Osteoblast (primary cell): ENCODE measurements at regions not wholly inside any gene's neighbourhood (a gene's known extent, or its start where the extent isn't known, plus 50 kb on each side); places are given as distances from the start of the nearest gene placed in this dataset.

ENCODE experiments used
- DNase-seq: peaks from one replicate; pipeline ENCODE4 v3.0.0; 2011; ENCODE audit warnings: low spot score, mixed read lengths; ENCODE audit not compliant: insufficient read length; ENCODE audit errors: missing footprints
- H2AFZ ChIP-seq: 2 replicates; pipeline ENCODE4 v1.6.0; 2011; ENCODE audit warnings: mild to moderate bottlenecking, low read length
- H3K27ac ChIP-seq: 2 replicates; pipeline ENCODE4 v1.5.1; 2011; ENCODE audit warnings: mild to moderate bottlenecking, low read depth, low read length, moderate library complexity
- H3K27me3 ChIP-seq: 2 replicates; pipeline ENCODE4 v1.6.0; 2012; ENCODE audit warnings: mild to moderate bottlenecking, control low read depth, inconsistent platforms, low read length, moderate library complexity; ENCODE audit not compliant: insufficient read depth
- H3K36me3 ChIP-seq: 2 replicates; pipeline ENCODE4 v1.5.1; 2011; ENCODE audit warnings: mild to moderate bottlenecking, low read length, control low read depth, moderate library complexity; ENCODE audit not compliant: insufficient read depth
- H3K4me1 ChIP-seq: 2 replicates; pipeline ENCODE4 v1.5.1; 2011; ENCODE audit warnings: mild to moderate bottlenecking, low read length, control low read depth, moderate library complexity; ENCODE audit not compliant: insufficient read depth
- H3K4me2 ChIP-seq: 2 replicates; pipeline ENCODE4 v1.6.0; 2011; ENCODE audit warnings: mild to moderate bottlenecking, low read length; ENCODE audit not compliant: insufficient read depth
- H3K4me3 ChIP-seq: fragments of 200-600 bp; sonication (generic); 3 replicates; pipeline ENCODE4 v1.5.1; 2012; ENCODE audit warnings: mild to moderate bottlenecking, low read length, inconsistent platforms; ENCODE audit not compliant: insufficient read depth
- H3K79me2 ChIP-seq: 2 replicates; pipeline ENCODE4 v1.6.0; 2012; ENCODE audit warnings: mild to moderate bottlenecking, low read length, control low read depth, inconsistent platforms; ENCODE audit not compliant: insufficient read depth
- H3K9me3 ChIP-seq: 2 replicates; pipeline ENCODE4 v1.5.1; 2011; ENCODE audit warnings: low read depth, low read length, control low read depth
- H4K20me1 ChIP-seq: 2 replicates; pipeline ENCODE4 v1.6.0; 2012; ENCODE audit warnings: mild to moderate bottlenecking, low read length, control low read depth; ENCODE audit not compliant: insufficient read depth
- TF ChIP-seq, protein P1 (sequence below): IDR thresholded peaks from 2 replicates; pipeline ENCODE4 v1.5.1; 2011; ENCODE audit warnings: mild to moderate bottlenecking, low read depth, low read length, moderate library complexity; ENCODE audit errors: extremely low read depth

DNA sequence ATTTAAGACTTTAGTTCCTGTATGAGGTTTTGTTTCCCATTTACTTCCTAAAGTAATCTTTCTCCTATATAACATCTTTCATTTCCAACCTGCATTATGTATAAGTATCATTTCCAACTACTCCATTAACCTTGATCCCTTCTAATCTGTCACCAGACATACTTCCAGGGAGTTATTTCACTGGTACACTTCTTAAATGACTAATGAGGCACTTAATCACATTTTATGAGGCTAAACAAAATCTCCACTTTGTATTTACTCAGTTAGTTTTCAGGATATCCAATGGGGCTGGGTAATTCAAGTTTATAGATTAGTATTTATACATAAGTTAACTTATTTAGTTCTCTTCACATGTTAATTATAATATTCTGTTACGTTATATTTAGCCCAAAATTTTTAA, 634.7 kb downstream of the PCDH17 start:
- Histone ChIP-seq H4K20me1 (no peaks in the 10 kb centered on the region), H3K27ac (no peak overlapping the region), H3K4me1 (no peaks in the 10 kb centered on the region), H3K36me3 (no peaks in the 10 kb centered on the region), H3K4me3 (no peak overlapping the region), H3K79me2 (no peaks in the 10 kb centered on the region), H2AFZ (no peak overlapping the region), H3K27me3 (no peaks in the 10 kb centered on the region), H3K9me3 (peaks cover 2% of the 10 kb centered on the region), H3K4me2 (no peak overlapping the region)
- TF ChIP-seq, protein P1, sequence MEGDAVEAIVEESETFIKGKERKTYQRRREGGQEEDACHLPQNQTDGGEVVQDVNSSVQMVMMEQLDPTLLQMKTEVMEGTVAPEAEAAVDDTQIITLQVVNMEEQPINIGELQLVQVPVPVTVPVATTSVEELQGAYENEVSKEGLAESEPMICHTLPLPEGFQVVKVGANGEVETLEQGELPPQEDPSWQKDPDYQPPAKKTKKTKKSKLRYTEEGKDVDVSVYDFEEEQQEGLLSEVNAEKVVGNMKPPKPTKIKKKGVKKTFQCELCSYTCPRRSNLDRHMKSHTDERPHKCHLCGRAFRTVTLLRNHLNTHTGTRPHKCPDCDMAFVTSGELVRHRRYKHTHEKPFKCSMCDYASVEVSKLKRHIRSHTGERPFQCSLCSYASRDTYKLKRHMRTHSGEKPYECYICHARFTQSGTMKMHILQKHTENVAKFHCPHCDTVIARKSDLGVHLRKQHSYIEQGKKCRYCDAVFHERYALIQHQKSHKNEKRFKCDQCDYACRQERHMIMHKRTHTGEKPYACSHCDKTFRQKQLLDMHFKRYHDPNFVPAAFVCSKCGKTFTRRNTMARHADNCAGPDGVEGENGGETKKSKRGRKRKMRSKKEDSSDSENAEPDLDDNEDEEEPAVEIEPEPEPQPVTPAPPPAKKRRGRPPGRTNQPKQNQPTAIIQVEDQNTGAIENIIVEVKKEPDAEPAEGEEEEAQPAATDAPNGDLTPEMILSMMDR: no peak
- no peak for DNase-seq

DNA sequence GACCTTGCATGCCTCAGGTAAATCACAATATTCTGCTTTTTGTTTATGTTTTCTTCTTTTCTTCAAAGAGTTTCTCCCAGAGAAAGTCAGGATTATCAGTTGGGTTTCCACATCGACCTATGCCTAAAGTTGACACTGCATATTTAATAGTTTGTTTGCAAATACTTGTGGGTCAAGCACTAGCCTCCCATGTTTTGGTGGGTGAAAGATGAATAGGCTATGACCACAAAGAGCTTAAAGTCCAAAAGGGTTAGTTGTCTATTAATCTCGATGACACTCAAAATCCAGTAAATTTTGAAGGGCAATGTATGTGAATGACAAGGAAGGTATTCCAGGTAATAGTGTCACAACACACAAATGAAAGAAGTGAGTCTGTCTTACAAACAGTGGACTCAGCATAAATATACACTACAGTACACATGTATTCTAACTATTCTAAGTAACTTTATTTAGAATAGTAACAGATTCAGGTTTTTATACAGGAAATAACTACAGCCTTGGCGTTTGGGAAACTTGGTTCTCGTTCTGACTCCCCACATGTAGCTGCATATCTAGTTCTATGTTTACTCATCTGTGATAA, 667.1 kb downstream of the PCDH17 start:
- Histone ChIP-seq H3K36me3 (no peaks in the 10 kb centered on the region), H3K27ac (no peak overlapping the region), H3K4me1 (no peaks in the 10 kb centered on the region), H3K4me3 (no peak overlapping the region), H3K9me3 (no peaks in the 10 kb centered on the region), H4K20me1 (no peaks in the 10 kb centered on the region), H3K27me3 (no peaks in the 10 kb centered on the region), H2AFZ (no peak overlapping the region), H3K4me2 (no peak overlapping the region), H3K79me2 (no peaks in the 10 kb centered on the region)
- TF ChIP-seq, protein P1: no peak
- no peak for DNase-seq

DNA sequence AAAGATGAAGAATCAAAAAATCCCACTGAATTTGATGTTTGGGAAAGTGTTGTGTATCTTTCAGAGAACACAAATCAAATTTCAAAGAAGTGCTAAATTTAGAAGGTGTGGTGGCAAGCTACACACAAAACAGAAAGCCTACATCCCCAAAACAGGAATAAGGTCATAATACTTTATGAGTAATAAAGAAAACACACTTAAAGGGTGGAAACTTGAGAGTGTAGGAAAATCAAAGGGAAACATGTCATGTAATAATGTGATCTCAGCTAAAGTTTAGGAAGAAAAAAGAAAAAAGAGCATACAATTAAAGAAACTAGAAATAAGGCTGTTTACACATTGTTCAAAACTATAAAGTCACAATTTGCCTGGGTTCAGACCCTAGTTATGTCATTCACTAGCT, 668.7 kb downstream of the PCDH17 start:
- DNase-seq: no peak
- H2AFZ ChIP-seq: no peak overlapping the region
- H3K36me3 ChIP-seq: no peaks in the 10 kb centered on the region
- H3K79me2 ChIP-seq: no peaks in the 10 kb centered on the region
- H3K27ac ChIP-seq: no peak overlapping the region
- H3K27me3 ChIP-seq: no peaks in the 10 kb centered on the region
- H3K4me3 ChIP-seq: no peak overlapping the region
- no peaks in the 10 kb centered on the region for H3K4me1 ChIP-seq
- H3K9me3 ChIP-seq: no peaks in the 10 kb centered on the region
- TF ChIP-seq, protein P1: no peak
- H3K4me2 ChIP-seq: no peak overlapping the region
- H4K20me1 ChIP-seq: no peaks in the 10 kb centered on the region

DNA sequence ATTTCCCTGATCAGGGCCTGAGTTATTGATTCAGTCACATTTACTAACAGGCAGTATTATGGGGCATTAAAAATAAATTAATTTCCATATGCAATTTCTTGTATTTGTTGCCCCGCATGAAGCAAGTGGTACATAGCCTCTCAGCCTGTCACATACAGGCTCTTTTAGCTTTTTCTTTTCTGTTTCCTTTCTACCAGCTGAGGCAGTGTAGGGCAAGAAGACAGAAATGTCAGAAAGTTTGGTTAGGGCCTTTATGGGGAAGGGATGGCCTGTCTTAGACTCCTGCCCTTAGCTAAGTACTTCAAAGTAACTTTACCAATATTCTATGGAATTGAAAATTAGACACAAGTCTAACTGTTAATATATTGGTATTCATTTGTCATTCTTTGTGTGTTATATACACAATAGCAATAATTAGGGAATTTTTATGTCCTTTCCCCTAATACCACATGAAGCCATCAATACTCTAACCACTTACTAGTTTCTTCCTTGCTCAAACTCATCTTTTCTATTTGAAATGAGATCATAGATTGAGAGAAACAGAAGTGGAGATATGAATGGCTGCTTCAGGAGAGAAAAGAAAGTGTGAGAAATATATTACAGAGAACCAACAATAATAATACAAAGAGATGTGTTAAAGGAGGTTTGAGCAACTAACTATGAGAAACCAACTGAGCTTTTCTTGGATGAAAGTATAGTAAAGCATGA, 669.6 kb downstream of the PCDH17 start:
- Histone ChIP-seq H3K4me2 (no peak overlapping the region), H3K36me3 (no peaks in the 10 kb centered on the region), H2AFZ (no peak overlapping the region), H3K9me3 (no peaks in the 10 kb centered on the region), H3K27ac (no peak overlapping the region), H4K20me1 (no peaks in the 10 kb centered on the region), H3K4me1 (no peaks in the 10 kb centered on the region), H3K79me2 (no peaks in the 10 kb centered on the region), H3K27me3 (no peaks in the 10 kb centered on the region), H3K4me3 (no peak overlapping the region)
- no peak for DNase-seq
- TF ChIP-seq, protein P1: no peak
